GF-D8 (cell line): ENCODE measurements at regions not wholly inside any gene's neighbourhood (a gene's known extent, or its start where the extent isn't known, plus 50 kb on each side); places are given as distances from the start of the nearest gene placed in this dataset.
"Not testable (repeated sequence)": the region's sequence is repeated elsewhere in the genome, so short reads cannot be mapped to it uniquely, and the experiment has no call there.

ENCODE experiments used
- DNase-seq: peaks from one replicate; lab custom pipeline; 2025; lab: John Stamatoyannopoulos, UW

GRCh38 chr3:22691407-22691806, 511.7 kb upstream of the UBE2E2 start:
- DNase-seq = no peak

- DNase-seq = no peak
Measured at GRCh38 chr3:22691856-22692628, 511.1 kb upstream of the UBE2E2 start.

GRCh38 chr3:22700876-22701275, 502.3 kb upstream of the UBE2E2 start:
- no peak for DNase-seq

- DNase-seq = no peak
Measured at GRCh38 chr3:22704166-22704565, 499.0 kb upstream of the UBE2E2 start.

GRCh38 chr3:22704571-22705354, 498.4 kb upstream of the UBE2E2 start:
- no peak for DNase-seq

- not testable (repeated sequence) for DNase-seq
Measured at GRCh38 chr3:22706922-22707321, 496.2 kb upstream of the UBE2E2 start.

- peak; percentile 1 for DNase-seq
Measured at GRCh38 chr3:22713936-22714335, 489.2 kb upstream of the UBE2E2 start.

GRCh38 chr3:22714749-22715148, 488.4 kb upstream of the UBE2E2 start:
- DNase-seq = no peak

- no peak for DNase-seq
Measured at GRCh38 chr3:22720596-22720995, 482.5 kb upstream of the UBE2E2 start.

- no peak for DNase-seq
Measured at GRCh38 chr3:22724420-22724819, 478.7 kb upstream of the UBE2E2 start.

- DNase-seq = no peak
Measured at GRCh38 chr3:22728406-22728805, 474.7 kb upstream of the UBE2E2 start.

GRCh38 chr3:22729212-22729611, 473.9 kb upstream of the UBE2E2 start:
- no peak for DNase-seq

GRCh38 chr3:22729981-22730380, 473.1 kb upstream of the UBE2E2 start:
- DNase-seq = no peak

- DNase-seq = no peak
Measured at GRCh38 chr3:22730701-22731100, 472.4 kb upstream of the UBE2E2 start.

- no peak for DNase-seq
Measured at GRCh38 chr3:22731901-22732300, 471.2 kb upstream of the UBE2E2 start.

GRCh38 chr3:22732641-22733040, 470.5 kb upstream of the UBE2E2 start:
- DNase-seq = no peak

- DNase-seq = no peak
Measured at GRCh38 chr3:22734207-22734606, 468.9 kb upstream of the UBE2E2 start.

- no peak for DNase-seq
Measured at GRCh38 chr3:22734756-22735155, 468.4 kb upstream of the UBE2E2 start.

GRCh38 chr3:22735373-22735772, 467.8 kb upstream of the UBE2E2 start:
- DNase-seq = no peak

GRCh38 chr3:22743386-22743785, 459.7 kb upstream of the UBE2E2 start:
- not testable (repeated sequence) for DNase-seq

GRCh38 chr3:22745321-22745720, 457.8 kb upstream of the UBE2E2 start:
- no peak for DNase-seq

- DNase-seq = no peak
Measured at GRCh38 chr3:22746221-22746620, 456.9 kb upstream of the UBE2E2 start.

- DNase-seq = no peak
Measured at GRCh38 chr3:22748453-22749045, 454.6 kb upstream of the UBE2E2 start.
